ENCODE measurements at regions not wholly inside any gene's neighbourhood (a gene's known extent, or its start where the extent isn't known, plus 50 kb on each side); places are given as distances from the start of the nearest gene placed in this dataset.

- H3K4me3 ChIP-seq = no peak overlapping the region
- no peaks in the 10 kb centered on the region for H3K9me3 ChIP-seq
- no peak for ATAC-seq
- DNase-seq = no peak
- TF ChIP-seq CTCF (IDR thresholded peaks at IDR 0.05) (no peak), POLR2A (IDR thresholded peaks at IDR 0.05) (no peak)
- H3K4me1 ChIP-seq = no peaks in the 10 kb centered on the region
- WGBS (ENCODE audit: insufficient coverage, low coverage, low lambda C conversion rate, missing lambda C conversion rate) = 20% methylated on average over 1 of the region's 1 CpG
- intact Hi-C loops (cut with DNase I) = no loop called here
- H3K27ac ChIP-seq = no peak overlapping the region
- H3K36me3 ChIP-seq = no peaks in the 10 kb centered on the region
- H3K27me3 ChIP-seq = peaks cover 0 to 6% of the 10 kb centered on the region in 2 donors
Measured at GRCh38 chrX:112279940-112280339, 197.4 kb upstream of the TRPC5 start.

GRCh38 chrX:112270991-112271390 is 188.4 kb upstream of the TRPC5 start:
- intact Hi-C loops (cut with DNase I) = no loop called here
- WGBS (ENCODE audit: insufficient coverage, low coverage, low lambda C conversion rate, missing lambda C conversion rate) = 41% methylated on average over 2 of the region's 2 CpGs
- H3K4me1 ChIP-seq = no peaks in the 10 kb centered on the region

GRCh38 chrX:112266136-112266535 is 183.6 kb upstream of the TRPC5 start:
- intact Hi-C loops (cut with DNase I) = no loop called here
- Histone ChIP-seq H3K27me3 (no peaks in the 10 kb centered on the region), H3K4me3 (no peak overlapping the region), H3K36me3 (no peaks in the 10 kb centered on the region), H3K27ac (no peak overlapping the region), H3K9me3 (no peaks in the 10 kb centered on the region), H3K4me1 (no peaks in the 10 kb centered on the region)
- TF ChIP-seq POLR2A (IDR thresholded peaks at IDR 0.05) (no peak), CTCF (IDR thresholded peaks at IDR 0.05) (no peak)
- no peak for ATAC-seq
- 18% methylated on average over 2 of the region's 2 CpGs for WGBS (ENCODE audit: insufficient coverage, low coverage, low lambda C conversion rate, missing lambda C conversion rate)
- no peak for DNase-seq

More at GRCh38 chrX:112270991-112271390, 188.4 kb upstream of the TRPC5 start:
- TF ChIP-seq POLR2A (IDR thresholded peaks at IDR 0.05) = no peak
- TF ChIP-seq CTCF (IDR thresholded peaks at IDR 0.05) = no peak
- DNase-seq = no peak
- H3K27me3 ChIP-seq = no peaks in the 10 kb centered on the region
- H3K9me3 ChIP-seq = no peaks in the 10 kb centered on the region
- no peak overlapping the region for H3K27ac ChIP-seq
- no peaks in the 10 kb centered on the region for H3K36me3 ChIP-seq
- ATAC-seq = no peak
- H3K4me3 ChIP-seq = no peak overlapping the region

GRCh38 chrX:112259375-112259774 is 176.8 kb upstream of the TRPC5 start:
- no peak for TF ChIP-seq CTCF (IDR thresholded peaks at IDR 0.05)
- TF ChIP-seq POLR2A (IDR thresholded peaks at IDR 0.05) = no peak
- intact Hi-C loops (cut with DNase I) = no loop called here
- no peak overlapping the region for H3K27ac ChIP-seq
- ATAC-seq (no peak), DNase-seq (no peak)
- WGBS (ENCODE audit: insufficient coverage, low coverage, low lambda C conversion rate, missing lambda C conversion rate) = 29% methylated on average over 3 of the region's 3 CpGs
- H3K36me3 ChIP-seq = no peaks in the 10 kb centered on the region
- no peaks in the 10 kb centered on the region for H3K4me1 ChIP-seq
- H3K27me3 ChIP-seq = no peaks in the 10 kb centered on the region
- H3K4me3 ChIP-seq = no peak overlapping the region
- no peaks in the 10 kb centered on the region for H3K9me3 ChIP-seq

- intact Hi-C loops (cut with DNase I) = no loop called here
- H3K4me3 ChIP-seq = no peak overlapping the region
- H3K4me1 ChIP-seq = no peaks in the 10 kb centered on the region
- no peak for TF ChIP-seq CTCF (IDR thresholded peaks at IDR 0.05)
- TF ChIP-seq POLR2A (IDR thresholded peaks at IDR 0.05) = no peak
- no peak overlapping the region for H3K27ac ChIP-seq
- WGBS (ENCODE audit: insufficient coverage, low coverage, low lambda C conversion rate, missing lambda C conversion rate) = 49% methylated on average over 2 of the region's 2 CpGs
- no peaks in the 10 kb centered on the region for H3K9me3 ChIP-seq
- DNase-seq (no peak), ATAC-seq (no peak)
- no peaks in the 10 kb centered on the region for H3K27me3 ChIP-seq
- no peaks in the 10 kb centered on the region for H3K36me3 ChIP-seq
Measured at GRCh38 chrX:112254896-112255295, 172.3 kb upstream of the TRPC5 start.
